ENCODE measurements at regions not wholly inside any gene's neighbourhood (a gene's known extent, or its start where the extent isn't known, plus 50 kb on each side); places are given as distances from the start of the nearest gene placed in this dataset.

DNA sequence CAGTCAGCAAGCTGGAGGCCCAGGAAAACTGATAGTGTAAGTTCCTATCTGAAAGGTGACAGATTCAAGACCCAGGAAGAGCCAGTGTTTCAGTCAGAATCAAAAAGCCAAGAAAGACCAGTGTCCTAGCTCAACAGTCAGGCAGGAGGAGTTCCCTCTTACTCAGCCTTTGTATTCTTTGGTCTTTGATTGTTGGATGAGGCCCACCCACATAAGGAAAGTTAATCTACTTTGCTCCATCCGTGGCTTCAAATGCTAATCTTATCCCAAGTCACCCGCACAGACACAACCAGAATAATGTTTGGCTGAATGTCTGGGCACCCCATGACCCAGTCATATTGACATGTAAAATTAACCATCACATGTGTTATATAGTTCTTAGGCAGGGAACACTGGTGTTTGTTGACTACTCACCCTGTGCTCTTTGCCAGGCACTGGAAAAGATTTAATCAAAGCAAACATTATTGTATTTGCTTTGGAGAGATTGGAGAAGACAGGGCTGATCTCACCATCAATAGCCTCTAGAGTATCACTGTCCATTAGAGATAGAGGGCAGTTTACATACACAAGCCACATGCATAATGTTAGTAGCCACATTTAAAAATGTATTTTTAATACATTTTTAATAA, 96.3 kb upstream of the KCNN2 start:
- no peak overlapping the region for H3K27ac ChIP-seq
- DNase-seq (ENCODE audit: low read depth in 1 of 2, low spot score in 2 of 2): no peak

DNA sequence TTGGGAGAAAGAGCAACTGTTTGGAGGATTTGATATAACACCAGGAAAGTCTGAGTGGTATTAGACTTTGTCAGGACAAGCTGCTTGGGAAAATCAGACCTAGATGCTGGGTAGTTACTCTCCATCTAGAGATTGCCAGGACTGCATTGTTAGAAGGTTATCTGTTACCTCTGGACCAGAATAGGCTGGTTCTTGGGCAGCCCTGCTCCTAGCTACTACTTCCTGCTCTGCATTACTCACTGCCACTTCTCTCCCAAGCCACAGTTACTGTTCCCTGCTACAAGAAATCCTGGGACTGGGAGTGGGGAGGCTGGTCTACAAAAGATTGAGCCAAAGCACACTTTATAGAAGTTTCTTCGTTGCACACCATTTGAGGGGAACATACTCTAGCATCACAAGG, 95.5 kb upstream of the KCNN2 start:
- Histone ChIP-seq H3K36me3 (no peaks in the 10 kb centered on the region), H3K4me3 (no peak overlapping the region), H3K9me3 (replicated peaks) (no peaks in the 10 kb centered on the region), H3K27me3 (replicated peaks) (no peaks in the 10 kb centered on the region), H3K27ac (no peak overlapping the region), H3K4me1 (replicated peaks) (no peaks in the 10 kb centered on the region)
- no peak for DNase-seq (ENCODE audit: low read depth in 1 of 2, low spot score in 2 of 2)

More for the DNA sequence above, 96.3 kb upstream of the KCNN2 start:
- H3K4me3 ChIP-seq: no peak overlapping the region
- H3K4me1 ChIP-seq (replicated peaks): no peaks in the 10 kb centered on the region
- no peaks in the 10 kb centered on the region for H3K27me3 ChIP-seq (replicated peaks)
- H3K36me3 ChIP-seq: no peaks in the 10 kb centered on the region
- no peaks in the 10 kb centered on the region for H3K9me3 ChIP-seq (replicated peaks)

DNA sequence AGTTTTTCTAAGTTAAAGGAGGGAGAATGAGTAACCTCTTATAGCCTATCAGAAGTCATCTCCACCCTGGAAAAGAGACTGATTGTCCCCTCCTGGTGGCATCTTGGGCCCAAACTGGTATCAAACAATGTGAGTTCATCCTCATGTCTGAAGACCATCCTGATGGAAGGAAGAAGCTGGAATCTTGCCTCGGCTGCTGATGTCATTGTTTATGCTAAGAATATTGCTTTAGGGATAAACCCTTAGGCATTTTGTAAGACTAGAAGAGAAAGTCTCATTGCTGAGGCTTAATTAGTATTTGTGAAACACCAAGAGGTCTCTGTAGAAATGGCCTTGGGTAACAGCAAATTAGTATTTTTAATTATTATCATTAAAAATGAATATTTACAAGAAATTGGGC, 65.7 kb upstream of the KCNN2 start:
- Histone ChIP-seq H3K36me3 (no peaks in the 10 kb centered on the region), H3K9me3 (replicated peaks) (no peaks in the 10 kb centered on the region), H3K27me3 (replicated peaks) (no peaks in the 10 kb centered on the region), H3K27ac (no peak overlapping the region), H3K4me3 (no peak overlapping the region), H3K4me1 (replicated peaks) (peaks cover 8% of the 10 kb centered on the region; the same call in 1 of the 2 replicates)
- peak in 1 of 2 experiments; percentile 53 for DNase-seq (ENCODE audit: low read depth in 1 of 2, low spot score in 2 of 2)

DNA sequence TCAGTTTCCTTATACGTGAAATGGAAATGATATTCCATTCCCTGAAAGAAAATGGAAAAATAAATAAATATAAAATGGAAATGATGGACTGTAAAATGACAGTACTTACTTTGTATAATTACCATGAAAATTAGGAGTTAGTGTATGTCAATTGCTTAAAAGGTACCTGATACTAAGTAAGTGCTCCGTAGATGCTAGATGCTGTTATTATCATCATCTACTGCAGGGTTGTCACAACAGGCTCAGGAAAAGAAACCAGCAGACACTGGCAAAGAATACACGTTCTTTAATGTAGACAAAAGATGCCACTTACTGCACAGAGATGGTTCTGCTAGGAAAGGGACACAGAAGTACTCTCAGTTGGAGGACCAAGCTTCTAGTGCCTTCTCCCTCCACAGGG, 64.0 kb upstream of the KCNN2 start:
- Histone ChIP-seq H3K4me1 (replicated peaks) (peaks cover 8% of the 10 kb centered on the region; the same call in 1 of the 2 replicates), H3K27ac (no peak overlapping the region), H3K27me3 (replicated peaks) (no peaks in the 10 kb centered on the region), H3K4me3 (no peak overlapping the region), H3K36me3 (no peaks in the 10 kb centered on the region), H3K9me3 (replicated peaks) (no peaks in the 10 kb centered on the region)
- no peak for DNase-seq (ENCODE audit: low read depth in 1 of 2, low spot score in 2 of 2)

DNA sequence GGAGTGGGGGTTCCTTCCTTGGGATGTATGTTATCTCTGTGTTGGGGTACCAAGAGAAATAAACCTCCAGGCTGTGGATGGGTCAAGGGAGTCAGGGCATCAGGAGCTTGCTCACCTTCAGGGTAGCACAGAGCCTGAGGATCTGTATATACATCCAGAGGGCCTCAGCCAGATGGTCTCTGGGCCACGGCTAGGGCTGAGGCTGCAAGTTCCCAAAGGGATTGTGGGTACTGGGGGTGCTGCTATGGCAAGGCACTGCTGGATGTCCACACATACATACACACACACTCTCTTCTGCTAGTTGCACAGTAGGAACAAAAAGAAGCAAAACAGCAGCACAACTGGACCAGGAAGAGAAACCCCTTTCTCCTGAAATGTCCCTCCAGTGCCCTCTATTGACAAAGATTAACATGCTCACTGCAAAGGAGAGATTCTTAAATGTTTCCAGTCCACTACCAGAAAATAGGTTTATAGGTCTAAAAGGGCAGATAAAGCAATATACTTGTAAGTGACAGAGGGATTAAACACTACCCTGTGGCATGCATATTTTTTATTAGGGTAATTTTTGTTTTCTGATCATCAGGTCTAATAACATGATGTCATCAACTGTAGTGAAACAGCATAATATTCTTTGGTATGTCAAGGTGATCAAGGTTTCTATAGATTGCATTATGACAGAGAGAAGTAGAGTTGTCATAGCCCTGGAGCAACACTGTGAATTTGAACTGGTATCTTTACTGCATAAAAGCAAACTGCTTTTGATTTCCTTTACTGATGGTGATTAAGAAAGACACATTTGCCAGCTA, 56.3 kb upstream of the KCNN2 start:
- H3K9me3 ChIP-seq (replicated peaks): no peaks in the 10 kb centered on the region
- no peaks in the 10 kb centered on the region for H3K4me1 ChIP-seq (replicated peaks)
- peak in 1 of 2 experiments; percentile 70 for DNase-seq (ENCODE audit: low read depth in 1 of 2, low spot score in 2 of 2)
- H3K4me3 ChIP-seq: no peak overlapping the region
- no peak overlapping the region for H3K27ac ChIP-seq
- no peaks in the 10 kb centered on the region for H3K36me3 ChIP-seq
- H3K27me3 ChIP-seq (replicated peaks): no peaks in the 10 kb centered on the region

DNA sequence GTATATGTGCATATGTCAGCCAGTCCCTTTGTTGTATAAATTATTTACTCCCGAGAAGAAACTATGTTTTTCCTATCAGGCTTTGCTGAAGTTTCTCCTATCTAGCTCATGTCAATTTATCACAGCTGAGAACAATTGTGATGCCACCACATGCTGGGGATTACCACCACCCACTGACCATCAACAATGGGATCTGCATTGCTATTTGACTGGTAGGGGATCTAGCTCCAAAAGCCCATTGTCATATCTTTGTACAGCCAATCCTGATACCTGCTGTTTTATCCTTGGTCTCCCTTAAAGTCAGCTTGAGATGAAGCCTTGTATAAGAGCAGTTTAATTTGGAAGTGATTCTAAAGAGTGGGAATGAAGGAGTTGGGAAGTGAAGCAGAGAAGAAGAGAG, 53.9 kb upstream of the KCNN2 start:
- Histone ChIP-seq H3K4me3 (no peak overlapping the region), H3K36me3 (no peaks in the 10 kb centered on the region), H3K27me3 (replicated peaks) (no peaks in the 10 kb centered on the region), H3K27ac (no peak overlapping the region), H3K9me3 (replicated peaks) (no peaks in the 10 kb centered on the region), H3K4me1 (replicated peaks) (no peaks in the 10 kb centered on the region)
- DNase-seq (ENCODE audit: low read depth in 1 of 2, low spot score in 2 of 2): no peak

DNA sequence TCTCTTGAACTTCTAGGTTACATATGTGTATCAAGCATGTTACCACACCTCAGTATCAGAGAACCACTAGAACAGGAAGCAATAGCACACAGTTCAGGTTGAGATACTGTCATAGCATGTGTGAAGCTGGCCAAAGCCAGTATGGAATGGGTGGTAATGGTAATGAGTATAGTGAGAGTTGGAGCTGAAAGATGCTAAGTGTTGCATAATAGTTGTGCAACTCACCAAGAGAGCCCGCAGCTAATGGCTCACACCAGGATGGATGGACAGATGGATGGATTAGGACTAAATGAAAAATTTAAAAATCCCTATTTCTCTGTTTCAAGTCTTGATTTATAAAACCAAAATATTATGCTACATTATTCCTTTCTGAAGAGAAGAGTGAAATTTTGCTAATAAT, 53.4 kb upstream of the KCNN2 start:
- H3K36me3 ChIP-seq: no peaks in the 10 kb centered on the region
- H3K27ac ChIP-seq: no peak overlapping the region
- H3K4me1 ChIP-seq (replicated peaks): no peaks in the 10 kb centered on the region
- no peak overlapping the region for H3K4me3 ChIP-seq
- peaks cover 5% of the 10 kb centered on the region; the same call in 1 of the 2 replicates for H3K27me3 ChIP-seq (replicated peaks)
- no peaks in the 10 kb centered on the region for H3K9me3 ChIP-seq (replicated peaks)
- no peak for DNase-seq (ENCODE audit: low read depth in 1 of 2, low spot score in 2 of 2)

DNA sequence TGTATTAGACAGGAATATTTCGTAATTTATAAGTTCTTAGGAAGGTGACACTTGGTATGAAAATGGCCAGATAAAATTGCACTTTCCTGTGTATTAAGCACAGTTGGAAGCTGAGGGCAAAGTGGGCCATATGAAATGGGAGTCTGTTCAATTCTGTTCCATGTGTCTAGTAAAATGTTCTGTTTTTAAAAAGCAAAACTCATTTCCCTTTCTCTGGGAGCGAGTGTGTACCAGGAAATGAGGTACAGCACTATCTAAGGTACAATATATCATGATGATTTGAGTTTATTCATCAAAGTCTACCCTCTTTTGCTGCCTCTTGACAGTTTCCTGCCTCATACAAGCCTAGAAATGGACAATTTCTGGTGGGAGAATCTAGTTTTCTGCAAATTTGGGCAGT, 51.2 kb upstream of the KCNN2 start:
- no peak for DNase-seq (ENCODE audit: low read depth in 1 of 2, low spot score in 2 of 2)
- Histone ChIP-seq H3K27ac (no peak overlapping the region), H3K4me3 (no peak overlapping the region), H3K9me3 (replicated peaks) (no peaks in the 10 kb centered on the region), H3K36me3 (no peaks in the 10 kb centered on the region), H3K4me1 (replicated peaks) (no peaks in the 10 kb centered on the region), H3K27me3 (replicated peaks) (peaks cover 6% of the 10 kb centered on the region)

DNA sequence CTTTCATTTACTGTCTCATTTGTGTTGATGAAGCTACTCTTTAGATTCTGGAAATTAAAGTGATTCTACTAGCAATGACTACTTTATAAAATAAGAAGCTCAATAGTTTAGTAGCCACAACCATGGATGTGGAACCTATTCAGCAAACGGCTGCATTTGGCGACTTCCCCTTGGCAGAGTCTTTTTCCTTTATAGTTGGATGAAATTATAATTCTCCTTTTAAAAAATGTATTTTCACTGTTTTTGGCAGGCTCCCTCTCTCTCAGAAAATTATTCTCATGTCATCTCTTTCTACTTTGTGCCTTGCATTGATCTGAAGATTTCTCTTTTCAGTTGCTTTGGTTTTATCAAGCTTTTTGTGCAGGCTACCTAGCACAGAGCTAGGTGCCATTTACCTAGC, 50.6 kb upstream of the KCNN2 start:
- Histone ChIP-seq H3K36me3 (no peaks in the 10 kb centered on the region), H3K4me3 (no peak overlapping the region), H3K27me3 (replicated peaks) (peaks cover 6% of the 10 kb centered on the region), H3K27ac (no peak overlapping the region), H3K4me1 (replicated peaks) (no peaks in the 10 kb centered on the region), H3K9me3 (replicated peaks) (no peaks in the 10 kb centered on the region)
- no peak for DNase-seq (ENCODE audit: low read depth in 1 of 2, low spot score in 2 of 2)

DNA sequence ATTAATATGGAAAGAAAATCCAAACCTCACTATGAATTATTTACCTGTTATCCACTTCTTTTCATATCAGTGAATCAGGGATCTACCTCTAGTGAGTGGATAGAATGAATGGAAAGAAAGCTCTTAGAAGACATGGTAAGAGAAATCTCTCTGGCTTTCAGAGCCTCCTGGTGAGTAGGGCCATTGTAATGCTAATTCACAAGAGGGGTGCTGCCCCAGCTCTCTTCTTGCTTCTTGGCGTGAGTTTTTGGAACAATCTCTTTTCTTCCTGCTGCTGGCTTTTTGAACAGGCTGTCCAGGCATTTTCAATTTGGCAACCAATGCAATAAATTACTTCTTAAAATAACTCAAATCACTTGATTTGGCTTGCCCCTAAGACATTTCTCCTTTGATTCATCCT, 49.9 kb upstream of the KCNN2 start:
- Histone ChIP-seq H3K27me3 (replicated peaks) (peaks cover 6% of the 10 kb centered on the region), H3K9me3 (replicated peaks) (no peaks in the 10 kb centered on the region), H3K36me3 (no peaks in the 10 kb centered on the region), H3K4me3 (no peak overlapping the region), H3K4me1 (replicated peaks) (no peaks in the 10 kb centered on the region), H3K27ac (no peak overlapping the region)
- no peak for DNase-seq (ENCODE audit: low read depth in 1 of 2, low spot score in 2 of 2)
